Peyer's patch (tissue), 4 donors: ENCODE measurements at regions not wholly inside any gene's neighbourhood (a gene's known extent, or its start where the extent isn't known, plus 50 kb on each side); places are given as distances from the start of the nearest gene placed in this dataset.

Source experiments
- CTCF ChIP-seq, 6 experiments: fragments of 450-650 bp in 4 of 6; fragments of 200-600 bp in 2 of 6; sonication (generic) in 1 of 6; IDR thresholded peaks; one replicate each; pipeline ENCODE4 v1.5.1; 2017 to 2019; ENCODE audit warnings: antibody characterized with exemption in 6 of 6, mild to moderate bottlenecking in 3 of 6, moderate library complexity in 1 of 6
- POLR2A ChIP-seq, 2 donors: fragments of 450-650 bp; IDR thresholded peaks; one replicate each; pipeline ENCODE4 v1.5.1; 2017; ENCODE audit warnings: antibody characterized with exemption in 2 of 2, mild to moderate bottlenecking in 2 of 2, moderate library complexity in 2 of 2

DNA sequence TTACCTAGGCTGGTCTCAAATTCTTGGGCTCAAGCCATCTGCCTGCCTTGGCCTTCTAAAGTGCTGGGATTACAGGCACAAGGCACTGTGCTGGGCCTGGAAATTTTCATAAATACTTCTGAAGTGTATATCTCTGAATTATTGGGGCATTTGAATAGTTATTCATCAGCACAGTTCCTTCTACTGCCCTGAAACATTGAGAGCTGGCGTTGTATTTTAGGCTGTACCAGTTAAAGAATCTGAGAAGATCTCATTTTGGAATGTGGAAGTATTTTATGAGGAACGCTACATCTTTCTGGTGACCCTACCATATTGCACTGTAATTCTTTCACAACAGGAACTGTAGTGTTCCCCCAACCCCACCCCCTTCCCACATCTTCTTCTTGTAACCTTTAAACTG lies 349.0 kb upstream of the RGS6 start:
- no peak for TF ChIP-seq CTCF (IDR thresholded peaks at IDR 0.05)
- TF ChIP-seq POLR2A (IDR thresholded peaks at IDR 0.05) = no peak
